Aorta (tissue), 5 donors: ENCODE measurements at regions not wholly inside any gene's neighbourhood (a gene's known extent, or its start where the extent isn't known, plus 50 kb on each side); places are given as distances from the start of the nearest gene placed in this dataset.
"Not testable (repeated sequence)": the region's sequence is repeated elsewhere in the genome, so short reads cannot be mapped to it uniquely, and the experiment has no call there.

Experiments used
- ATAC-seq: fragments of 200-7000 bp; cut with Tn5 transposase; one replicate; pipeline ENCODE4 v1.9.1; 2022; ENCODE audit warnings: moderate library complexity; ENCODE audit not compliant: low FRiP score
- DNase-seq, 2 donors: peaks; one replicate each; pipeline ENCODE4 v3.0.0-alpha.2; 2020
- H3K27ac ChIP-seq, 2 donors: one replicate each; pipeline ENCODE4 v1.5.1; 2013; ENCODE audit warnings: low read length in 2 of 2, mild to moderate bottlenecking in 2 of 2, moderate library complexity in 2 of 2, control low read depth in 1 of 2, inconsistent platforms in 1 of 2, low read depth in 1 of 2
- H3K27me3 ChIP-seq, 2 donors: one replicate each; pipeline ENCODE4 v1.6.1; 2013; ENCODE audit warnings: control low read depth in 1 of 2, low read length in 1 of 2, mild to moderate bottlenecking in 1 of 2, moderate library complexity in 1 of 2; ENCODE audit not compliant: insufficient read depth in 2 of 2, control insufficient read depth in 1 of 2
- H3K36me3 ChIP-seq, 2 donors: one replicate each; pipeline ENCODE4 v1.6.1; 2013; ENCODE audit warnings: control low read depth in 1 of 2, low read length in 1 of 2, mild to moderate bottlenecking in 1 of 2; ENCODE audit not compliant: insufficient read depth in 2 of 2, control insufficient read depth in 1 of 2
- H3K4me1 ChIP-seq, 2 donors: one replicate each; pipeline ENCODE4 v1.6.1; 2013; ENCODE audit warnings: low read length in 2 of 2, control low read depth in 1 of 2, mild to moderate bottlenecking in 1 of 2, moderate library complexity in 1 of 2; ENCODE audit not compliant: insufficient read depth in 2 of 2, control insufficient read depth in 1 of 2
- H3K4me3 ChIP-seq, 2 donors: one replicate each; pipeline ENCODE4 v1.5.1; 2013; ENCODE audit warnings: low read length in 2 of 2, control low read depth in 1 of 2, mild to moderate bottlenecking in 1 of 2
- H3K9me3 ChIP-seq: one replicate; pipeline ENCODE4 v1.6.1; 2013; ENCODE audit warnings: mild to moderate bottlenecking, low read length; ENCODE audit not compliant: control insufficient read depth
- WGBS, 2 donors: extraction: QIAGEN DNeasy Blood & Tissue Kit; methylation state at CpG; one replicate each; pipeline ENCODE4 v1.1.7; 2013; 5-methylcytosine and 5-hydroxymethylcytosine counted together
- intact Hi-C, 2 donors: fragments of 100-400 bp; cut with DNase I; formaldehyde crosslinking; loops; one replicate each; pipeline versions ENCODE4 v1.14.2 to v1.15.0; 2022
- microRNA-seq, 2 donors: library from miRNA; unstranded; fragments of <30 nt; microRNA quantifications; one replicate each; pipeline ENCODE4 v1.2.0, GENCODE V29; 2020
- donor health status: healthy with polysubstance abuse.
- donor health status: Bipolar disorder and iron deficiency.
- donor health status: DM: no; HTN: no; CAD: no.
- donor health status: DM: no; HTN: no; CAD: no.
- donor health status: DM: yes; HTN: yes; CAD: no.

DNA sequence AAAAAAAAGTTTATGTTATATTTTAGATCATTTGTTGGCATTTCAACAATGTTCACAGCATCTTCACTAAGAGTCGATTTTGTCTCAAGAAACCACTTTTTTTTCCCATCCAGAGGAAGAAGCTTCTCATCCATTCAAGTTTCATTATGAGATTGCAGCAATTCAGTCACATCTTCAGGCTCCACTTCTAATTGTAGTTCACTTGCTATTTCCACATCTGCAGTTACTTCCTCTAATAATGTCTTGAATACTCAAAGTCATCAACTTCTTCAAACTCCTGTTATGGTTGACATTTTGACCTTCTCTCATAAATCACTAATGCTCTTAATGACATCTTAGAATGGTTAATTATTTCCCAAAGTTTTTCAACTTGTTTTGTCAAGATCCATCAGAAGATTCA, 61.3 kb upstream of the CHORDC1 start:
- 68 to 80% methylated on average over 1 of the region's 1 CpG for WGBS, 2 donors
- ATAC-seq: no peak
- DNase-seq: no peak
- no peaks in the 10 kb centered on the region for H3K9me3 ChIP-seq
- no peak overlapping the region for H3K27ac ChIP-seq
- H3K27me3 ChIP-seq: no peaks in the 10 kb centered on the region
- intact Hi-C loops: no loop called here
- H3K4me1 ChIP-seq: no peaks in the 10 kb centered on the region
- H3K36me3 ChIP-seq: no peaks in the 10 kb centered on the region
- no peak overlapping the region for H3K4me3 ChIP-seq

DNA sequence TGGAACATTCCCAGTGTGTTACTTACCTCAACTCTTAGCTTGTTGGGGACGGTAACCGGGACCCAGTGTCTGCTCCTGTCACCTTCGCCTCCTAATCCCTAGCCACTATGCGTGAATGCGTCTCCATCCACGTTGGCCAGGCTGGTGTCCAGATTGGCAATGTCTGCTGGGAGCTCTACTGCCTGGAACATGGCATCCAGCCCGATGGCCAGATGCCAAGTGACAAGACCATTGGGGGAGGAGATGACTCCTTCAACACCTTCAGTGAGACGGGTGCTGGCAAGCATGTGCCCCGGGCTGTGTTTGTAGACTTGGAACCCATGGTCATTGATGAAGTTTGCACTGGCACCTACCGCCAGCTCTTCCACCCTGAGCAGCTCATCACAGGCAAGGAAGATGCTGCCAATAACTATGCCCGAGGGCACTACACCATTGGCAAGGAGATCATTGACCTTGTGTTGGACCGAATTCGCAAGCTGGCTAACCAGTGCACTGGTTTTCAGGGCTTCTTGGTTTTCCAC, 59.8 kb upstream of the CHORDC1 start:
- H3K4me3 ChIP-seq, H3K9me3 ChIP-seq, DNase-seq, ATAC-seq, intact Hi-C loops, H3K27ac ChIP-seq, H3K36me3 ChIP-seq, H3K4me1 ChIP-seq, H3K27me3 ChIP-seq: not testable (repeated sequence)
- 90 to 91% methylated on average over 13 of the region's 13 CpGs for WGBS, 2 donors

DNA sequence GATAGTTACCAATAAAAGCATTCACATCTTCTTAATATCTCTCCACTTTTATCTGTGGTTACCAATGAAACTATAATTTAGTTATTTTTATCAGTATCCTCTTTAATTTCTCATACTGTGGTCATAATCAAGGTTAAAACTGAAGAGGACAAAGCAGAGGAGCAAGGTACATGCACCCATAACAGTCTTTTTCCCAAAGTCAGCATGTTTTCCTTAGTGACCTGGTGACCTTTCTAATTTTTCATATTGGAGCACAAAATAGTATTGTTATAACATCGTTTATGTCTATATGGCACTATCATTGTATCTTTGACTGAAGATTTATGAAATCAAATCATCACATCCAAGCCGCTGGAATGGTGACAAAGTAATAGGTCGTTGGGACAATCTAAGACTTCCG, 51.5 kb upstream of the CHORDC1 start:
- intact Hi-C loops: no loop called here
- DNase-seq (no peak), ATAC-seq (no peak)
- Histone ChIP-seq H3K27ac (no peak overlapping the region), H3K9me3 (no peaks in the 10 kb centered on the region), H3K36me3 (no peaks in the 10 kb centered on the region), H3K4me1 (no peaks in the 10 kb centered on the region), H3K27me3 (no peaks in the 10 kb centered on the region), H3K4me3 (no peak overlapping the region)
- WGBS, 2 donors: 78 to 82% methylated on average over 4 of the region's 4 CpGs

Small RNAs in the stretch of these regions (microRNA-seq; reads per million reads assigned to microRNA genes)
- gene MIR1261 (0 reads per million in 2 donors), gene MIR4490 (0 reads per million in 2 donors)
